HL-60 (cell line): ENCODE measurements at regions not wholly inside any gene's neighbourhood (a gene's known extent, or its start where the extent isn't known, plus 50 kb on each side); places are given as distances from the start of the nearest gene placed in this dataset.
A peak's percentile ranks its signal among the peaks of the same experiment; 100 is the strongest.

Source experiments
- DNase-seq, 2 experiments: peaks; one replicate each; pipeline ENCODE4 v3.0.0-alpha.2; 2010 to 2020; ENCODE audit warnings: low read depth in 1 of 2, low spot score in 1 of 2
- H3K27ac ChIP-seq: fragments of 250-450 bp; sonication (Bioruptor Pico); replicated peaks from 2 replicates; pipeline ENCODE4 v1.5.1; 2020; ENCODE audit warnings: mild to moderate bottlenecking, moderate library complexity
- H3K27me3 ChIP-seq: fragments of 250-450 bp; sonication (Bioruptor Pico); 2 replicates; pipeline ENCODE4 v1.5.1; 2021; ENCODE audit warnings: mild to moderate bottlenecking, moderate library complexity; ENCODE audit not compliant: insufficient read depth, poor library complexity, severe bottlenecking
- H3K4me3 ChIP-seq: replicated peaks from 2 replicates; pipeline ENCODE4 v1.5.1; 2011; ENCODE audit warnings: mild to moderate bottlenecking, control low read depth, low read length; ENCODE audit not compliant: insufficient read depth
- GABPA ChIP-seq: IDR thresholded peaks from 2 replicates; pipeline ENCODE4 v1.6.1; 2012; ENCODE audit warnings: low read depth
- POLR2AphosphoS5 ChIP-seq: IDR thresholded peaks from 2 replicates; pipeline ENCODE4 v1.6.1; 2012; ENCODE audit warnings: low read depth
- SPI1 ChIP-seq: IDR thresholded peaks from 2 replicates; pipeline ENCODE4 v1.6.1; 2012; ENCODE audit warnings: low read depth, mild to moderate bottlenecking, borderline replicate concordance
- TF ChIP-seq, protein P1 (sequence below): IDR thresholded peaks from 2 replicates; pipeline ENCODE4 v1.6.1; 2012; ENCODE audit warnings: low read depth; ENCODE audit not compliant: insufficient replicate concordance
- TF ChIP-seq, protein P2 (sequence below): IDR thresholded peaks from one replicate; pipeline ENCODE4 v1.5.1; 2011; ENCODE audit warnings: low read length, control low read depth, inconsistent platforms; ENCODE audit not compliant: insufficient read depth

DNA sequence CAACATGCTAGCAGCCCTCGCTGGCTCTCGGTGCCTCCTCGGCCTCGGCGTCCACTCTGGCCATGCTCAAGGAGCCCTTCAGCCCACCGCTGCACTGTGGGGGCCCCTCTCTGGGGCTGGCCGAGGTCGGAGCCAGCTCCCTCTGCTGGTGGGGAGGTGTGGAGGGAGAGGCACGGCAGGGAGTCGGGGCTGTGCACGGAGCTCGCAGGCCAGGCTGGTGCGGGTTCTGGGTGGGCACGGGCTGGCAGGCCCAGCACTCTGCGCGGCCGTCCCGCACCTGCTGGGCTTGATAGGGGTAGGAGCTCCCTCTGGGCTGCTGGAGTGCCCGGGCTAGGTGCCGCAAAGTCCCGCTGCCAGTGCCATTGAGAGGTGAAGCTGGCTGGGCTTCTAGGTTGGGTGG lies 251.0 kb downstream of the SQOR start:
- TF ChIP-seq, protein P1, sequence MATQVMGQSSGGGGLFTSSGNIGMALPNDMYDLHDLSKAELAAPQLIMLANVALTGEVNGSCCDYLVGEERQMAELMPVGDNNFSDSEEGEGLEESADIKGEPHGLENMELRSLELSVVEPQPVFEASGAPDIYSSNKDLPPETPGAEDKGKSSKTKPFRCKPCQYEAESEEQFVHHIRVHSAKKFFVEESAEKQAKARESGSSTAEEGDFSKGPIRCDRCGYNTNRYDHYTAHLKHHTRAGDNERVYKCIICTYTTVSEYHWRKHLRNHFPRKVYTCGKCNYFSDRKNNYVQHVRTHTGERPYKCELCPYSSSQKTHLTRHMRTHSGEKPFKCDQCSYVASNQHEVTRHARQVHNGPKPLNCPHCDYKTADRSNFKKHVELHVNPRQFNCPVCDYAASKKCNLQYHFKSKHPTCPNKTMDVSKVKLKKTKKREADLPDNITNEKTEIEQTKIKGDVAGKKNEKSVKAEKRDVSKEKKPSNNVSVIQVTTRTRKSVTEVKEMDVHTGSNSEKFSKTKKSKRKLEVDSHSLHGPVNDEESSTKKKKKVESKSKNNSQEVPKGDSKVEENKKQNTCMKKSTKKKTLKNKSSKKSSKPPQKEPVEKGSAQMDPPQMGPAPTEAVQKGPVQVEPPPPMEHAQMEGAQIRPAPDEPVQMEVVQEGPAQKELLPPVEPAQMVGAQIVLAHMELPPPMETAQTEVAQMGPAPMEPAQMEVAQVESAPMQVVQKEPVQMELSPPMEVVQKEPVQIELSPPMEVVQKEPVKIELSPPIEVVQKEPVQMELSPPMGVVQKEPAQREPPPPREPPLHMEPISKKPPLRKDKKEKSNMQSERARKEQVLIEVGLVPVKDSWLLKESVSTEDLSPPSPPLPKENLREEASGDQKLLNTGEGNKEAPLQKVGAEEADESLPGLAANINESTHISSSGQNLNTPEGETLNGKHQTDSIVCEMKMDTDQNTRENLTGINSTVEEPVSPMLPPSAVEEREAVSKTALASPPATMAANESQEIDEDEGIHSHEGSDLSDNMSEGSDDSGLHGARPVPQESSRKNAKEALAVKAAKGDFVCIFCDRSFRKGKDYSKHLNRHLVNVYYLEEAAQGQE: no peak
- TF ChIP-seq, protein P2, sequence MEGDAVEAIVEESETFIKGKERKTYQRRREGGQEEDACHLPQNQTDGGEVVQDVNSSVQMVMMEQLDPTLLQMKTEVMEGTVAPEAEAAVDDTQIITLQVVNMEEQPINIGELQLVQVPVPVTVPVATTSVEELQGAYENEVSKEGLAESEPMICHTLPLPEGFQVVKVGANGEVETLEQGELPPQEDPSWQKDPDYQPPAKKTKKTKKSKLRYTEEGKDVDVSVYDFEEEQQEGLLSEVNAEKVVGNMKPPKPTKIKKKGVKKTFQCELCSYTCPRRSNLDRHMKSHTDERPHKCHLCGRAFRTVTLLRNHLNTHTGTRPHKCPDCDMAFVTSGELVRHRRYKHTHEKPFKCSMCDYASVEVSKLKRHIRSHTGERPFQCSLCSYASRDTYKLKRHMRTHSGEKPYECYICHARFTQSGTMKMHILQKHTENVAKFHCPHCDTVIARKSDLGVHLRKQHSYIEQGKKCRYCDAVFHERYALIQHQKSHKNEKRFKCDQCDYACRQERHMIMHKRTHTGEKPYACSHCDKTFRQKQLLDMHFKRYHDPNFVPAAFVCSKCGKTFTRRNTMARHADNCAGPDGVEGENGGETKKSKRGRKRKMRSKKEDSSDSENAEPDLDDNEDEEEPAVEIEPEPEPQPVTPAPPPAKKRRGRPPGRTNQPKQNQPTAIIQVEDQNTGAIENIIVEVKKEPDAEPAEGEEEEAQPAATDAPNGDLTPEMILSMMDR: no peak
- TF ChIP-seq SPI1 (no peak), POLR2AphosphoS5 (no peak), GABPA (no peak)
- peaks cover 2% of the 10 kb centered on the region for H3K27me3 ChIP-seq
- no peak overlapping the region for H3K27ac ChIP-seq
- H3K4me3 ChIP-seq: no peak overlapping the region
- DNase-seq: no peak

DNA sequence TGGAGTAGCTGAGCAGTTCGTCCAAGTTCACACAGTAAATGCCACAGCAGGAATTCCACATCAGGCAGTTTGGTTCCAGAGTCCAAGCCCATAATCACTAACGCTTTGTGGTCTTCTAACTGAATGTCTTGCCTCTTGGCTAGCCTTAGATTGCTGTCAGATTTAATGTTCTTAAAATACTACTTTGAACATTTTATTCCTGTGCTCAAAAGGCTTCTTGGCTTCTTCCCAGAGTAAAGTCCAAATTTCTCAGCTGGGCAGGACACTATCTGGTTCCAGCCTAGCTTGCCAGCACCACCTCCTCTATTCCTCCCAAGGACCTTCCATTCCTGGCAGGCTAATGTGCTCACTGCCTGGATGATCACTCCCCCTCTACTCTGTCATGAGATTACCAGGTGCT lies 256.9 kb downstream of the SQOR start:
- H3K27ac ChIP-seq: no peak overlapping the region
- no peak for DNase-seq
- no peak for TF ChIP-seq POLR2AphosphoS5
- TF ChIP-seq, protein P1: no peak
- TF ChIP-seq, protein P2: no peak
- no peak for TF ChIP-seq GABPA
- no peak for TF ChIP-seq SPI1
- no peak overlapping the region for H3K4me3 ChIP-seq
- H3K27me3 ChIP-seq: peaks cover 2% of the 10 kb centered on the region

DNA sequence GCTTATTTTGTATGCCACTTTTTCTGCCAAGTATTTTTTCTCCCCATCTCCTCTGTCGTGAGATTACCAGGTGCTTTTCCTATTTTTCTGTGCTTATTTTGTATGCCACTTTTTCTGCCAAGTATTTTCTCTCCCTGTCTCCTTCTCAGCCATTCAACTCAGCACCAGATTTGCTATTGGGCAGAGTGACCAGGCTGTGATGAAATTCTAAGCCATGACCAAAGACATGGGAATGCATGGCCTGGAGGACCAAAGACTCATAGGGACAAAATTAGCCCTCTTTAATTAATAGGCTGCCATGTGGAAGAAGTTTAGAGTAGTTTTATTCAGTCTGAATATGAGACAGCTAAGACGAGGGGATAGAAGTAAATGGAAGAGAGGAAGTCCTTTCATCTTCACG lies 257.4 kb downstream of the SQOR start:
- no peak for DNase-seq
- Histone ChIP-seq H3K27me3 (peaks cover 2% of the 10 kb centered on the region), H3K4me3 (no peak overlapping the region), H3K27ac (no peak overlapping the region)
- TF ChIP-seq, protein P1: no peak
- TF ChIP-seq SPI1 (no peak), GABPA (no peak)

DNA sequence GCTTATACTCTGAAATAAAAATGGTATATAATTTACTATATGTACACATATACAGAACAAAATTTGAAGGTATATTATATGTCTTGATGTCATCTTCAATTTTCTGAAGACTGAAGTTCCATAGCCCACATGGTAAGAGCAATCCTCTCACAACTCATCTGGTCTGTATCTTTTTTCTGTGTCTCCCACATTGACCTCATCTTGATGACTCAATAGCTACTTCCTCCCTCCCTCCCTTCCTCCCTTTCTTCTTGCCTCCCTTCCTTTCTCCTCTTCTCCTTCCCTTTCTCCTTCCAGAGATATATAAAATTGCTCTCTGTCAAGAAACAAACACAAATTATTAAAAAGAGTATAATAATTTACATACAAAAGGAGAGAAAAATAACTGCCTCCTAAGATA lies 268.5 kb downstream of the SQOR start:
- Histone ChIP-seq H3K4me3 (no peak overlapping the region), H3K27ac (no peak overlapping the region), H3K27me3 (no peaks in the 10 kb centered on the region)
- peak; percentile 7; the same call in 1 of the 2 replicates for TF ChIP-seq SPI1
- TF ChIP-seq POLR2AphosphoS5: no peak
- DNase-seq: peak in 1 of 2 experiments; percentile 25
